GM12878 (cell line): ENCODE measurements at regions not wholly inside any gene's neighbourhood (a gene's known extent, or its start where the extent isn't known, plus 50 kb on each side); places are given as distances from the start of the nearest gene placed in this dataset.

Experiments used
- ETV6 ChIP-seq, 2 experiments: fragments of 450-650 bp in 1 of 2; IDR thresholded peaks in 1 of 2; conservative IDR thresholded peaks in 1 of 2; 2 replicates each; pipeline ENCODE4 v1.6.1; 2014; ENCODE audit warnings: antibody characterized with exemption in 1 of 2, borderline replicate concordance in 1 of 2, low read depth in 1 of 2, mild to moderate bottlenecking in 1 of 2, moderate library complexity in 1 of 2
- JUND ChIP-seq: IDR thresholded peaks from 2 replicates; pipeline ENCODE4 v1.6.1; 2012; ENCODE audit warnings: low read depth, mild to moderate bottlenecking, low read length, improper control_type of control experiment, moderate library complexity
- POLR2AphosphoS5 ChIP-seq: IDR thresholded peaks from 2 replicates; pipeline ENCODE4 v1.6.1; 2011; ENCODE audit warnings: mild to moderate bottlenecking, low read length, inconsistent platforms
- RAD21 ChIP-seq: IDR thresholded peaks from 2 replicates; pipeline ENCODE4 v1.6.1; 2011; ENCODE audit warnings: mild to moderate bottlenecking, low read depth, low read length, moderate library complexity; ENCODE audit not compliant: insufficient read depth
- SMC3 ChIP-seq: IDR thresholded peaks from 2 replicates; pipeline ENCODE4 v1.6.1; 2011; ENCODE audit warnings: low read length, improper control_type of control experiment, borderline replicate concordance
- SP1 ChIP-seq: IDR thresholded peaks from one replicate; pipeline ENCODE4 v1.6.1; 2011; ENCODE audit warnings: low read depth, low read length
- TCF7 ChIP-seq: IDR thresholded peaks from 2 replicates; pipeline ENCODE4 v1.6.1; 2014; ENCODE audit warnings: antibody characterized with exemption, borderline replicate concordance
- ZNF622 ChIP-seq: fragments of 450-650 bp; IDR thresholded peaks from 2 replicates; pipeline ENCODE4 v1.6.1; 2017; ENCODE audit warnings: mild to moderate bottlenecking, inconsistent platforms
- TF ChIP-seq, protein P1 (sequence below): IDR thresholded peaks from 2 replicates; pipeline ENCODE4 v1.6.1; 2011; ENCODE audit warnings: mild to moderate bottlenecking, low read depth, low read length, moderate library complexity; ENCODE audit not compliant: insufficient replicate concordance
- TF ChIP-seq, protein P2 (sequence below), 3 experiments: IDR thresholded peaks in 2 of 3; conservative IDR thresholded peaks in 1 of 3; 2 replicates each; pipeline ENCODE4 v1.5.1; 2011; ENCODE audit warnings: low read depth in 3 of 3, low read length in 3 of 3, mild to moderate bottlenecking in 3 of 3, control low read depth in 2 of 3, moderate library complexity in 2 of 3, inconsistent platforms in 1 of 3, mixed read lengths in 1 of 3; ENCODE audit not compliant: control insufficient read depth in 2 of 3, insufficient read depth in 1 of 3; ENCODE audit errors: extremely low read depth in 1 of 3
- TF ChIP-seq, protein P3 (sequence below): IDR thresholded peaks from 2 replicates; pipeline ENCODE4 v1.6.1; 2011; ENCODE audit warnings: low read depth, low read length, improper control_type of control experiment, borderline replicate concordance
- TF ChIP-seq, protein P4 (sequence below): fragments of 450-650 bp; IDR thresholded peaks from 2 replicates; pipeline ENCODE4 v1.6.1; 2017; ENCODE audit warnings: mild to moderate bottlenecking, moderate library complexity
- TF ChIP-seq, protein P5 (sequence below): IDR thresholded peaks from 2 replicates; pipeline ENCODE4 v1.6.1; 2012; ENCODE audit warnings: mild to moderate bottlenecking, low read depth, low read length
- TF ChIP-seq, protein P6 (sequence below): IDR thresholded peaks from 2 replicates; pipeline ENCODE4 v1.6.1; 2011; ENCODE audit warnings: low read depth, mild to moderate bottlenecking, low read length, moderate library complexity, borderline replicate concordance; ENCODE audit errors: extremely low read depth

DNA sequence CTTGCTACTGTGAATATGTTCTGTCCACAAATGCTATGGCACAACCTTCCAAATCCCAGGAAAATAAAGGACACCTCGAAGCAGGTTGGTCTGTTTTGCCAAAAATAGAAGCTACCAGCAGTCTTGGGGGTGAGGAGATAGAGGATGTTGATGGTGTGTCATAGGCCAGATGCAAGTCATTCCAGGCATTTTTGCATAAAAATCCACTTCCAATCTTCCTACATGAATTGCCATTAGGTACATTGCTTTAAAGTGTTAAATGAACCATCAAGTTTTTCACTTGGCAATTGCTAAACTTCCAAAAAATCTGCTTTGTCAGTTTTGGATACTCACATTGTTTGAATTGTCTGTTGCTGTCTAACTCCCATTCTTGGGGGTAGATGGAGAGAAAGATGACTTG, 295.4 kb downstream of the MYCN start:
- TF ChIP-seq, protein P1, sequence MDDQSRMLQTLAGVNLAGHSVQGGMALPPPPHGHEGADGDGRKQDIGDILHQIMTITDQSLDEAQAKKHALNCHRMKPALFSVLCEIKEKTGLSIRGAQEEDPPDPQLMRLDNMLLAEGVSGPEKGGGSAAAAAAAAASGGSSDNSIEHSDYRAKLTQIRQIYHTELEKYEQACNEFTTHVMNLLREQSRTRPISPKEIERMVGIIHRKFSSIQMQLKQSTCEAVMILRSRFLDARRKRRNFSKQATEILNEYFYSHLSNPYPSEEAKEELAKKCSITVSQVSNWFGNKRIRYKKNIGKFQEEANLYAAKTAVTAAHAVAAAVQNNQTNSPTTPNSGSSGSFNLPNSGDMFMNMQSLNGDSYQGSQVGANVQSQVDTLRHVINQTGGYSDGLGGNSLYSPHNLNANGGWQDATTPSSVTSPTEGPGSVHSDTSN = no peak
- TF ChIP-seq SP1 (no peak), ETV6 (conservative IDR thresholded peaks at IDR 0.05 in 1 of 2, IDR thresholded peaks at IDR 0.05 in 1 of 2; ENCODE audit: borderline replicate concordance in 1 of 2, low read depth in 1 of 2) (no peak), SMC3 (no peak), POLR2AphosphoS5 (no peak), RAD21 (no peak), ZNF622 (no peak), JUND (no peak), TCF7 (no peak)
- TF ChIP-seq, protein P2, sequence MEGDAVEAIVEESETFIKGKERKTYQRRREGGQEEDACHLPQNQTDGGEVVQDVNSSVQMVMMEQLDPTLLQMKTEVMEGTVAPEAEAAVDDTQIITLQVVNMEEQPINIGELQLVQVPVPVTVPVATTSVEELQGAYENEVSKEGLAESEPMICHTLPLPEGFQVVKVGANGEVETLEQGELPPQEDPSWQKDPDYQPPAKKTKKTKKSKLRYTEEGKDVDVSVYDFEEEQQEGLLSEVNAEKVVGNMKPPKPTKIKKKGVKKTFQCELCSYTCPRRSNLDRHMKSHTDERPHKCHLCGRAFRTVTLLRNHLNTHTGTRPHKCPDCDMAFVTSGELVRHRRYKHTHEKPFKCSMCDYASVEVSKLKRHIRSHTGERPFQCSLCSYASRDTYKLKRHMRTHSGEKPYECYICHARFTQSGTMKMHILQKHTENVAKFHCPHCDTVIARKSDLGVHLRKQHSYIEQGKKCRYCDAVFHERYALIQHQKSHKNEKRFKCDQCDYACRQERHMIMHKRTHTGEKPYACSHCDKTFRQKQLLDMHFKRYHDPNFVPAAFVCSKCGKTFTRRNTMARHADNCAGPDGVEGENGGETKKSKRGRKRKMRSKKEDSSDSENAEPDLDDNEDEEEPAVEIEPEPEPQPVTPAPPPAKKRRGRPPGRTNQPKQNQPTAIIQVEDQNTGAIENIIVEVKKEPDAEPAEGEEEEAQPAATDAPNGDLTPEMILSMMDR (IDR thresholded peaks at IDR 0.05 in 2 of 3, conservative IDR thresholded peaks at IDR 0.05 in 1 of 3; ENCODE audit: control insufficient read depth in 2 of 3, extremely low read depth in 1 of 3, insufficient read depth in 1 of 3, low read depth in 3 of 3, low read length in 3 of 3) = no peak
- TF ChIP-seq, protein P3, sequence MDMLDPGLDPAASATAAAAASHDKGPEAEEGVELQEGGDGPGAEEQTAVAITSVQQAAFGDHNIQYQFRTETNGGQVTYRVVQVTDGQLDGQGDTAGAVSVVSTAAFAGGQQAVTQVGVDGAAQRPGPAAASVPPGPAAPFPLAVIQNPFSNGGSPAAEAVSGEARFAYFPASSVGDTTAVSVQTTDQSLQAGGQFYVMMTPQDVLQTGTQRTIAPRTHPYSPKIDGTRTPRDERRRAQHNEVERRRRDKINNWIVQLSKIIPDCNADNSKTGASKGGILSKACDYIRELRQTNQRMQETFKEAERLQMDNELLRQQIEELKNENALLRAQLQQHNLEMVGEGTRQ = no peak
- TF ChIP-seq, protein P4, sequence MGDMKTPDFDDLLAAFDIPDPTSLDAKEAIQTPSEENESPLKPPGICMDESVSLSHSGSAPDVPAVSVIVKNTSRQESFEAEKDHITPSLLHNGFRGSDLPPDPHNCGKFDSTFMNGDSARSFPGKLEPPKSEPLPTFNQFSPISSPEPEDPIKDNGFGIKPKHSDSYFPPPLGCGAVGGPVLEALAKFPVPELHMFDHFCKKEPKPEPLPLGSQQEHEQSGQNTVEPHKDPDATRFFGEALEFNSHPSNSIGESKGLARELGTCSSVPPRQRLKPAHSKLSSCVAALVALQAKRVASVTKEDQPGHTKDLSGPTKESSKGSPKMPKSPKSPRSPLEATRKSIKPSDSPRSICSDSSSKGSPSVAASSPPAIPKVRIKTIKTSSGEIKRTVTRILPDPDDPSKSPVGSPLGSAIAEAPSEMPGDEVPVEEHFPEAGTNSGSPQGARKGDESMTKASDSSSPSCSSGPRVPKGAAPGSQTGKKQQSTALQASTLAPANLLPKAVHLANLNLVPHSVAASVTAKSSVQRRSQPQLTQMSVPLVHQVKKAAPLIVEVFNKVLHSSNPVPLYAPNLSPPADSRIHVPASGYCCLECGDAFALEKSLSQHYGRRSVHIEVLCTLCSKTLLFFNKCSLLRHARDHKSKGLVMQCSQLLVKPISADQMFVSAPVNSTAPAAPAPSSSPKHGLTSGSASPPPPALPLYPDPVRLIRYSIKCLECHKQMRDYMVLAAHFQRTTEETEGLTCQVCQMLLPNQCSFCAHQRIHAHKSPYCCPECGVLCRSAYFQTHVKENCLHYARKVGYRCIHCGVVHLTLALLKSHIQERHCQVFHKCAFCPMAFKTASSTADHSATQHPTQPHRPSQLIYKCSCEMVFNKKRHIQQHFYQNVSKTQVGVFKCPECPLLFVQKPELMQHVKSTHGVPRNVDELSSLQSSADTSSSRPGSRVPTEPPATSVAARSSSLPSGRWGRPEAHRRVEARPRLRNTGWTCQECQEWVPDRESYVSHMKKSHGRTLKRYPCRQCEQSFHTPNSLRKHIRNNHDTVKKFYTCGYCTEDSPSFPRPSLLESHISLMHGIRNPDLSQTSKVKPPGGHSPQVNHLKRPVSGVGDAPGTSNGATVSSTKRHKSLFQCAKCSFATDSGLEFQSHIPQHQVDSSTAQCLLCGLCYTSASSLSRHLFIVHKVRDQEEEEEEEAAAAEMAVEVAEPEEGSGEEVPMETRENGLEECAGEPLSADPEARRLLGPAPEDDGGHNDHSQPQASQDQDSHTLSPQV = no peak
- TF ChIP-seq, protein P5, sequence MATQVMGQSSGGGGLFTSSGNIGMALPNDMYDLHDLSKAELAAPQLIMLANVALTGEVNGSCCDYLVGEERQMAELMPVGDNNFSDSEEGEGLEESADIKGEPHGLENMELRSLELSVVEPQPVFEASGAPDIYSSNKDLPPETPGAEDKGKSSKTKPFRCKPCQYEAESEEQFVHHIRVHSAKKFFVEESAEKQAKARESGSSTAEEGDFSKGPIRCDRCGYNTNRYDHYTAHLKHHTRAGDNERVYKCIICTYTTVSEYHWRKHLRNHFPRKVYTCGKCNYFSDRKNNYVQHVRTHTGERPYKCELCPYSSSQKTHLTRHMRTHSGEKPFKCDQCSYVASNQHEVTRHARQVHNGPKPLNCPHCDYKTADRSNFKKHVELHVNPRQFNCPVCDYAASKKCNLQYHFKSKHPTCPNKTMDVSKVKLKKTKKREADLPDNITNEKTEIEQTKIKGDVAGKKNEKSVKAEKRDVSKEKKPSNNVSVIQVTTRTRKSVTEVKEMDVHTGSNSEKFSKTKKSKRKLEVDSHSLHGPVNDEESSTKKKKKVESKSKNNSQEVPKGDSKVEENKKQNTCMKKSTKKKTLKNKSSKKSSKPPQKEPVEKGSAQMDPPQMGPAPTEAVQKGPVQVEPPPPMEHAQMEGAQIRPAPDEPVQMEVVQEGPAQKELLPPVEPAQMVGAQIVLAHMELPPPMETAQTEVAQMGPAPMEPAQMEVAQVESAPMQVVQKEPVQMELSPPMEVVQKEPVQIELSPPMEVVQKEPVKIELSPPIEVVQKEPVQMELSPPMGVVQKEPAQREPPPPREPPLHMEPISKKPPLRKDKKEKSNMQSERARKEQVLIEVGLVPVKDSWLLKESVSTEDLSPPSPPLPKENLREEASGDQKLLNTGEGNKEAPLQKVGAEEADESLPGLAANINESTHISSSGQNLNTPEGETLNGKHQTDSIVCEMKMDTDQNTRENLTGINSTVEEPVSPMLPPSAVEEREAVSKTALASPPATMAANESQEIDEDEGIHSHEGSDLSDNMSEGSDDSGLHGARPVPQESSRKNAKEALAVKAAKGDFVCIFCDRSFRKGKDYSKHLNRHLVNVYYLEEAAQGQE = no peak
- TF ChIP-seq, protein P6, sequence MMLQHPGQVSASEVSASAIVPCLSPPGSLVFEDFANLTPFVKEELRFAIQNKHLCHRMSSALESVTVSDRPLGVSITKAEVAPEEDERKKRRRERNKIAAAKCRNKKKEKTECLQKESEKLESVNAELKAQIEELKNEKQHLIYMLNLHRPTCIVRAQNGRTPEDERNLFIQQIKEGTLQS = no peak
